Brain microvascular endothelial cell (primary cell): ENCODE measurements at regions not wholly inside any gene's neighbourhood (a gene's known extent, or its start where the extent isn't known, plus 50 kb on each side); places are given as distances from the start of the nearest gene placed in this dataset.
A peak's percentile ranks its signal among the peaks of the same experiment; 100 is the strongest.

Experiments used
- DNase-seq: peaks from one replicate; pipeline ENCODE4 v3.0.0-alpha.2; 2020
- H3K27ac ChIP-seq: fragments of 250-450 bp; sonication (Bioruptor Pico); 2 replicates; pipeline ENCODE4 v1.5.1; 2020; ENCODE audit warnings: mild to moderate bottlenecking, moderate library complexity
- H3K27me3 ChIP-seq: fragments of 250-450 bp; sonication (Bioruptor Pico); replicated peaks from 2 replicates; pipeline ENCODE4 v1.5.1; 2020; ENCODE audit warnings: mild to moderate bottlenecking
- H3K36me3 ChIP-seq: fragments of 250-450 bp; sonication (Bioruptor Pico); replicated peaks from 2 replicates; pipeline ENCODE4 v1.5.1; 2020; ENCODE audit warnings: mild to moderate bottlenecking
- H3K4me3 ChIP-seq: 2 replicates; pipeline ENCODE4 v1.5.1; 2011; ENCODE audit warnings: low read depth, mild to moderate bottlenecking, control low read depth, low read length, moderate library complexity
- in situ Hi-C: cut with HindIII; loops from 2 replicates; pipeline ENCODE4 v1.10.0; 2017; ENCODE audit warnings: low sequenced_read_pairs, low pct_ligation_motif_present
- TF ChIP-seq, protein P1 (sequence below): IDR thresholded peaks from 2 replicates; pipeline ENCODE4 v1.5.1; 2011; ENCODE audit warnings: low read depth, mild to moderate bottlenecking, moderate library complexity, low read length, control low read depth, inconsistent platforms; ENCODE audit errors: missing control alignments

- TF ChIP-seq, protein P1, sequence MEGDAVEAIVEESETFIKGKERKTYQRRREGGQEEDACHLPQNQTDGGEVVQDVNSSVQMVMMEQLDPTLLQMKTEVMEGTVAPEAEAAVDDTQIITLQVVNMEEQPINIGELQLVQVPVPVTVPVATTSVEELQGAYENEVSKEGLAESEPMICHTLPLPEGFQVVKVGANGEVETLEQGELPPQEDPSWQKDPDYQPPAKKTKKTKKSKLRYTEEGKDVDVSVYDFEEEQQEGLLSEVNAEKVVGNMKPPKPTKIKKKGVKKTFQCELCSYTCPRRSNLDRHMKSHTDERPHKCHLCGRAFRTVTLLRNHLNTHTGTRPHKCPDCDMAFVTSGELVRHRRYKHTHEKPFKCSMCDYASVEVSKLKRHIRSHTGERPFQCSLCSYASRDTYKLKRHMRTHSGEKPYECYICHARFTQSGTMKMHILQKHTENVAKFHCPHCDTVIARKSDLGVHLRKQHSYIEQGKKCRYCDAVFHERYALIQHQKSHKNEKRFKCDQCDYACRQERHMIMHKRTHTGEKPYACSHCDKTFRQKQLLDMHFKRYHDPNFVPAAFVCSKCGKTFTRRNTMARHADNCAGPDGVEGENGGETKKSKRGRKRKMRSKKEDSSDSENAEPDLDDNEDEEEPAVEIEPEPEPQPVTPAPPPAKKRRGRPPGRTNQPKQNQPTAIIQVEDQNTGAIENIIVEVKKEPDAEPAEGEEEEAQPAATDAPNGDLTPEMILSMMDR = no peak
Observed at GRCh38 chr13:76440568-76440967, 445.6 kb downstream of the KCTD12 start.

DNA sequence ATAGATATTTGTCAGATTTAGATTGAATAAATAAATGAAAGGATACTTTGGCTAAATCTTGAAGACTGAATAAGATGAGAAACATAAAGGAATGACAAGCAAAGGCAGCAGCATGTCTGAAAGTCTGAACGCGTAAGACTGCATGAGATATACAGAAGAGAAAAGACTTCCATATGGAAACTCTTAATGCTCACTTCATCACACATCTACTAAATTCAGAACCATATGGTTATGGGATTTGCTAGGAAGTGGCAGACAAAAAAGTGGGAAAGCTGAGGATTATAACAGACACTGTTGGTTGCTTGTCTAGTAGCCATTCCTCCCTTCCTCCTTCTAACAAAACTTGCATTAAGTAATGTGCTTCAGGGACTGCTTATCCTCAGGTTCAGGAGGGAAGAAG, 446.7 kb downstream of the KCTD12 start:
- in situ Hi-C loops = no loop called here
- H3K36me3 ChIP-seq = no peaks in the 10 kb centered on the region
- no peaks in the 10 kb centered on the region for H3K27me3 ChIP-seq
- no peak overlapping the region for H3K27ac ChIP-seq
- TF ChIP-seq, protein P1 = no peak
- no peak overlapping the region for H3K4me3 ChIP-seq
- DNase-seq = no peak

More at GRCh38 chr13:76440568-76440967, 445.6 kb downstream of the KCTD12 start:
- in situ Hi-C loops = no loop called here
- Histone ChIP-seq H3K36me3 (no peaks in the 10 kb centered on the region), H3K4me3 (no peak overlapping the region), H3K27ac (no peak overlapping the region), H3K27me3 (no peaks in the 10 kb centered on the region)
- DNase-seq = no peak

- Histone ChIP-seq H3K4me3 (no peak overlapping the region), H3K36me3 (no peaks in the 10 kb centered on the region), H3K27ac (no peak overlapping the region), H3K27me3 (no peaks in the 10 kb centered on the region)
- DNase-seq = peak; percentile 48
- in situ Hi-C loops = no loop called here
- TF ChIP-seq, protein P1 = no peak
Observed at GRCh38 chr13:76438050-76438449, 448.2 kb downstream of the KCTD12 start.

- DNase-seq = peak; percentile 34
- Histone ChIP-seq H3K27me3 (no peaks in the 10 kb centered on the region), H3K27ac (no peak overlapping the region), H3K36me3 (no peaks in the 10 kb centered on the region), H3K4me3 (no peak overlapping the region)
- TF ChIP-seq, protein P1 = no peak
- in situ Hi-C loops = no loop called here
Observed at GRCh38 chr13:76425935-76426334, 460.3 kb downstream of the KCTD12 start.

GRCh38 chr13:76421011-76421410, 465.2 kb downstream of the KCTD12 start:
- no peaks in the 10 kb centered on the region for H3K36me3 ChIP-seq
- TF ChIP-seq, protein P1 = no peak
- no peaks in the 10 kb centered on the region for H3K27me3 ChIP-seq
- DNase-seq = no peak
- no peak overlapping the region for H3K27ac ChIP-seq
- in situ Hi-C loops = no loop called here
- H3K4me3 ChIP-seq = no peak overlapping the region

DNA sequence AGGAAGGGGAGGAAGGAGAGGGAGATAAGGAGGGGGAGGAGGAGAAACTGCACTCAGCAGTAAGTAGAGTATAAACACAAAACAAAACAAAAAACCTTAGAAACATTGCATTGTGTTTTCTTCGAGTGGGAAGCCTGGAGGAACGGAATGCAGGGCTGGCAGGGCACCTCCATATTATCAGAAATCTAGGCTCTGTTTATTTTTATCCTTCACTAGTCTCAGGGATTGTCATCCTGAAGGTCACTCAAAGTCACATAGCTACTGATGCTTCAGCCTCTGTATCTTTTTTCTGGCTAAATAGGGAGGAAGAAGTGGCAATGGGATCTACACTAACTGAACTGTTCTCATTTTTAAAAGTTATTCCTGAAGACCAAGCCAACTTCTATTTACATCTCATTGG, 467.8 kb downstream of the KCTD12 start:
- H3K27me3 ChIP-seq = no peaks in the 10 kb centered on the region
- no peak overlapping the region for H3K4me3 ChIP-seq
- H3K27ac ChIP-seq = no peak overlapping the region
- H3K36me3 ChIP-seq = no peaks in the 10 kb centered on the region
- in situ Hi-C loops = no loop called here
- DNase-seq = no peak
- TF ChIP-seq, protein P1 = no peak
